GM12892 (cell line): ENCODE measurements at regions not wholly inside any gene's neighbourhood (a gene's known extent, or its start where the extent isn't known, plus 50 kb on each side); places are given as distances from the start of the nearest gene placed in this dataset.
"Not testable (repeated sequence)": the region's sequence is repeated elsewhere in the genome, so short reads cannot be mapped to it uniquely, and the experiment has no call there.

Experiments used
- DNase-seq: peaks from one replicate; pipeline ENCODE4 v3.0.0; 2011; ENCODE audit not compliant: insufficient read length
- FAIRE-seq: peaks from 2 replicates; lab custom pipeline; 2011; peaks lifted over from hg19 to GRCh38; lab: Jason Lieb, UNC
- POLR2A ChIP-seq: IDR thresholded peaks from 2 replicates; pipeline ENCODE4 v1.6.1; 2011; ENCODE audit warnings: low read depth, low read length, control low read depth
- POLR2AphosphoS5 ChIP-seq: IDR thresholded peaks from 2 replicates; pipeline ENCODE4 v1.6.1; 2011; ENCODE audit warnings: low read depth, low read length, control low read depth
- TAF1 ChIP-seq: IDR thresholded peaks from 2 replicates; pipeline ENCODE4 v1.6.1; 2011; ENCODE audit warnings: low read depth, mild to moderate bottlenecking, control low read depth, low read length, borderline replicate concordance

DNA sequence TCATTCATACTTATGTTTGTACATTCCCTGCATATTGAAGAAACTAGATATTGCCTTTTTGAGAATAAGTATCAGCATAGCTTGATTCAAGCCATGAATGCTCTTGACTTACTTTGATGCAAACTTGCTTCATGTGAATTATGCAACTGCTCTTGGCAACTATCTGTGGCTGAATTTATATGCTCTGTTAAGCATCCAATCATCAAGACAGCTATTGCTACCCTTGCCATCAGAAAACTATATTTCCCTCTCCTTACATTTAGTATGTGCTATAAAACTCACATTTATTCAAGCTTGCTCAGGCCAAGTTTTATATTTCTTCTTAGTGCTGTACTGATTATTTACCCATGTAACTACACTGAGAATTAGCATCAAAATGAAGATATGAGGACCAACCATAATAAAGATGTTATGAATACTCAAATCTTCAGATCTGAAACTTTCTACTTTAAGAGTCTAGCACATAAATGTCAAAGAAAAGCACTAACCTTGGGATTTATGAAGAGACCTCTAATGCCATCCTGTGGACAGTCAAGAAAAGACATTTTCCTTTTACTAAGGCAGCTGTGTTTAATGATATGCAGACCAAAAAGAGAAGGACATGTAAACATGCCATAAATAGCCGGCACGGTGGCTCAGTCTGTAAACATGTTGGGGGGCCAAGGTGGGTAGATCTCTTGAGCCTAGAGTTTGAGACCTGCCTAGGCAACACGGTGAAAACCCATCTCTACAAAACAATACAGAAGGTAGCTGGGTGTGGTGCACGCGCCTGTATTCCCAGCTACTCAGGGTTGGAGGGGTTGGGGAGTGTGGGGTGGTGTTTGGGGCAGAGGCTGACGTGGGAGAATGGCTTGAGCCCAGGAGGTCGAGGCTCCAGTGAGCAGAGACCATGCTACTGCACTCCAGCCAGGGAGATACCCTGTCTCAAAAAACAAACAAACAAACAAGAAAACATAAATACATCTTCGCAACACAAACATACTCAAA, 267.0 kb upstream of the TYRP1 start:
- no peak for TF ChIP-seq POLR2A
- DNase-seq = no peak
- FAIRE-seq = no peak

DNA sequence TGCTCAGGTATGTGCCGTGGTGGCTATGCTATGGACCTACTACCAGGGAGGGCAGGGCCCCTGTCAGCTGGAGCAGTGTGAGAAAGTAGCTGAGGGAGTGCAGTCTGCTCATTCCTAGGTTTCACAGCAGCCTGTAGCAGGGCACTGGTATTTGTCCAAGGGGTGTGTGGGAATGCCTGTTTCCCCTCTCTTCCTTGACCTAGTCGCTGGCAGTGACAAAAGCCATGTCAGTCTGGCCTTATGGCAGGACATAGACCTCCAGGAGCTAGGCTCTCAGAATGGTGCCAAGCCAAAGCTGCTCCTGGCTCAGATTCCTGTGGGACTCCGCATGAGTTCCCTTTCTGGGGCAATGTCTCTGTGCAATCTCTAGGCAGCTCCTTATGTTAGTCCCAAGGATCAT, 253.9 kb upstream of the TYRP1 start:
- no peak for TF ChIP-seq POLR2AphosphoS5
- no peak for TF ChIP-seq TAF1
- no peak for TF ChIP-seq POLR2A
- no peak for FAIRE-seq
- no peak for DNase-seq

DNA sequence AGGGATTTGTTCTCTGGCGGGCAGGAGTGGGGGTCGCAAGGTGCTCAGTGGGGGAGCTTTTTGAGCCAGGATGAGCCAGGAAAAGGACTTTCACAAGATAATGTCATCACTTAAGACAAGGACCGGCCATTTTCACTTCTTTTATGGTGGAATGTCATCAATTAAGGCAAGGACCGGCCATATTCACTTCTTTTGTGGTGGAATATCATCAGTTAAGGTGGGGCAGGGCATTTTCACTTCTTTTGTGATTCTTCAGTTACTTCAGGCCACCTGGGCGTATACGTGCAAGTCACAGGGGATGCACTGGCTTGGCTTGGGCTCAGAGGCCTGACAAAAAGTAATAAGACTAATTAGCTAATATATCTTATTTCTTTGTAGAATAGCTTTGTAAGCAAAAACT, 252.1 kb upstream of the TYRP1 start:
- DNase-seq, FAIRE-seq: not testable (repeated sequence)

DNA sequence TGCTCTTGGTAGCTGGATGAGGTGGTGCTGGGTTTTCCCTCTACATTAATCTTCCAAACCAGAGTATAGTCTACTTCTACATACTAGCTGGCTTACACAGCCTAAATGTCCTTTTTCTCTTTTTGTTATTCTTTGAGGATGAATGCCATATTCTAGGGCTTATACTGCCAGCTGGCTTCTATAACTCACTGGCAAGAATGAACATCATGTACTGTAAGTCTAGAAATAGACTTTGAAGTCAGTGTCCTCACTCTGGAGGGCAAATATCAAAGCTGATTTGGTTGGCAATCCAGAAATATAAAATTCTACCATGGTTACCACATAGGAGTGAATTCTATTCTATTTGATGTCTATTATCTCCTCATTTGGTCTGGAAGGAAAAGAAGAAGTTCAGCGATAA, 251.7 kb upstream of the TYRP1 start:
- no peak for FAIRE-seq
- TF ChIP-seq TAF1 = no peak
- no peak for TF ChIP-seq POLR2A
- no peak for TF ChIP-seq POLR2AphosphoS5
- no peak for DNase-seq

DNA sequence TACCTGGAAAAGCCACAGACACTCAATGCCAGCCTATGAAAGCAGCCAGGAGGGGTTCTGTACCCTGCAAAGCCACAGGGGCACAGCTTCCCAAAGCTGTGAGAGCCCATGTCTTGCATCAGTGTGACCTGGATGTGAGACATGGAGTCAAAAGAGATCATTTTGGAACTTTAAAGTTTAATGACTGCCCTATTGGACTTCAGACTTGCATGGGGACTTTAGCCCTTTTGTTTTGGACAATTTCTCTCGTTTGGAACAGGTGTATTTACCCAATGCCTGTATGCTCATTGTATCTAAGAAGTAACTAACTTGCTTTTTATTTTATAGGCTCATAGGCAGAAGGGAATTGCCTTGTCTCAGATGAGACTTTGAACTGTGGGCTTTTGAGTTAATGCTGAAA, 244.9 kb upstream of the TYRP1 start:
- TF ChIP-seq POLR2A (no peak), TAF1 (no peak), POLR2AphosphoS5 (no peak)
- DNase-seq (no peak), FAIRE-seq (no peak)

DNA sequence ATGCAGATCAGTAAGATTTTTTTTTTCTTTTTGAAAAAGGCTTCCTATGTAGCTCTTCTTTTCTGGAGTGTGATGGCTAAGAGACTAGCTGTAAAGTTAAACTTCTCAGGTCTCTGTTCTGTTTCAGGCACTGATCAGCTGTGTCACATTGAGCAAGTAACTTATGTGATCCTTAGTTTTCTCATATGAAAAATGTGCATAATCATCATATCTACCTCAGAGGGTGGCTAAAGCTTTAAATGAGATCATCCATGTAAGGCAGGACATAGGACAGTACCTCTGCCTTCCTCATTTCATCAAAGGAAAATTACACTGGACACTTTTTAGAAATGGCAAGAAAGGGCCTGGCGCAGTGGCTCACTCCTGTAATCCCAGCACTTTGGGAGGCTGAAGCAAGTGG, 235.9 kb upstream of the TYRP1 start:
- FAIRE-seq (no peak), DNase-seq (no peak)
- TF ChIP-seq POLR2AphosphoS5 = no peak
- no peak for TF ChIP-seq TAF1
- TF ChIP-seq POLR2A = no peak

DNA sequence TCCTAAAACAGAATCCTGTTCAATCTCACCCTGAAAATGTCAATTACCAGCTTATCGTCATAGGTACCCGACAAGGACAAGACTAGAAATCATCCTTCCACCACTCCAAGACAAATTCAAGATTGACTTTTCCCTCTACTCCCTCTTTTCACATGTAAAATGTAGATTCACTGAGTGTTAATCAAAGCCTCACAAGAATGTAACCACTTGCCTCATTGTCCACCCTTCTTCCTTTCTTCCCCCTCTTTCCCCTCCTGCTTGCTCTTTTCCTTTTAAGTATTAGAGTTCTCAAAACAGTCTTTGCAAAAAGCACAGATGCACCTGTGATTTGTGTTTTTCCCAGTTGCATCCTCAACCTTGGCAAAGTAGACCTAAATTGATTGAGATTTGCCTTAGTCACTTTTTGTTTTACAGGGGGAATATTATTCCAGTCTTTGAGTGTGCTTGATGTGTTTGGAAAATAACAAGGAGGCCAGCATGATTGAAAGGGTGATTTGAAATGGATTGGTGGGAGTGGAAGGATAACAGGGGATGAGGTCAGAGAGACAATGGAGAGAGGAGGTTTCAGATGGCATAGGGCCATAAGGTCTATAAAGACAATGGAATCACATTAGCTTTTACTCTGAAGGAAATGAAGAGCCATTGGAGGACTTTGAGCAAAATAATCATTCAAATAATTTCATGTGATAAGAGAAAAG, 231.3 kb upstream of the TYRP1 start:
- TF ChIP-seq TAF1 = no peak
- DNase-seq (no peak), FAIRE-seq (no peak)

DNA sequence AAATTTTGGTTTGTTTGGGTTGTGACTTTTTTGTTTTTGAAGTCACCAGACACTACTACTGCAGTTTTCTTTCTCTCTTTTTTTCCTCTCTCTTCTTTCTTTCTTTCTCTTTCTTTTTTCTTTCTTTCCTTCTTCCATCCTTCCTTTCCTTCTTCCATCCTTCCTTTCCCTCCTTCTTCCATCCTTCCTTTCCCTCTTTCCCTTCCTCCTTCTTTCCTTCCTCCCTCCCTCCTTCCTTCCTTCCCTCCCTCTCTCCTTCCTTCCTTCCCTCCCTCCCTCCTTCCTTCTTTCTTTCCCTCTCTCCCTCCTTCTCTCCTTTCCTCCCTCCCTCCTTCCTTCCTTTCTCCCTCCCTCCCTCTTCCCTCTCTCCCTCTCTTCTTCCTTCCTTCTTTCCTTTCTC, 230.3 kb upstream of the TYRP1 start:
- DNase-seq = no peak
- TF ChIP-seq POLR2A (no peak), TAF1 (no peak), POLR2AphosphoS5 (no peak)
- FAIRE-seq = no peak

DNA sequence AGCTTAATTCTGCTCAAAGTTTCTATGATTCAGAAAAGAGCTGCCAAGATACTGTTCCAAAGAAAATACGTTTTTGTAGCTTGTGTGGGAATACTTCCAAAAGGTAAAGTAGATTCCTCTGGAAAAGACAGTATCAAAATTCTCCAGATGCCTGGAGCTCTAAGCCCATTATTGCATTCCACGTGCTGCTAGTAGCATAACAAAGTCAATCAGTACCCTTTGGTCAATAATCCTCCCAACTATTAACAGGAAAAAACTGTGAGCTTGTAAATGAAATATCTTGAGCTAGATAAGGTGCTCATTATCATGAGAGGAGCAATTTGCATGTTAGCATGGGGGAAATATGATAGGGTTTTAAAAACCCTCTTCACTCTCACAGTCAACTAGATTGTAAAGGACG, 229.5 kb upstream of the TYRP1 start:
- TF ChIP-seq TAF1 (no peak), POLR2A (no peak), POLR2AphosphoS5 (no peak)
- DNase-seq = no peak
- no peak for FAIRE-seq

DNA sequence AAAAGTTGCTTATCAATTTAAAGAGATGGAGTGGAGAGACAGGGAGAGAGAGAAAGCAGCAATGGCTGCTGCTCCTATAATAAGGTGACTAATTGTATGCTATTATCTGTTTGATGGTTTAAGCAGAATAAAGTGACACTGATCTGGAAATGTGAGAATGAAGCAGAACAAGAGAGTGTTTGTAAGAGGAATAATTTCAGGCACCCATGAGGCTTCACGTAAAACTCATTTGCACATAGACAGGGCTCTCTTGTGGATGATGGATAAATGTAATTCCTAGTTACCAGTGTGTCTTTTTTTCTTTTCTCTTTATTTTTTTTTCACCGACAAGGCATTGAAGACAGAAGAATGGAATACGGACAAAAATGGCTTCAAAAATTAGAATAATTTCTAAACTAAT, 228.8 kb upstream of the TYRP1 start:
- DNase-seq = no peak
- TF ChIP-seq POLR2A = no peak
- TF ChIP-seq POLR2AphosphoS5 = no peak
- no peak for FAIRE-seq

DNA sequence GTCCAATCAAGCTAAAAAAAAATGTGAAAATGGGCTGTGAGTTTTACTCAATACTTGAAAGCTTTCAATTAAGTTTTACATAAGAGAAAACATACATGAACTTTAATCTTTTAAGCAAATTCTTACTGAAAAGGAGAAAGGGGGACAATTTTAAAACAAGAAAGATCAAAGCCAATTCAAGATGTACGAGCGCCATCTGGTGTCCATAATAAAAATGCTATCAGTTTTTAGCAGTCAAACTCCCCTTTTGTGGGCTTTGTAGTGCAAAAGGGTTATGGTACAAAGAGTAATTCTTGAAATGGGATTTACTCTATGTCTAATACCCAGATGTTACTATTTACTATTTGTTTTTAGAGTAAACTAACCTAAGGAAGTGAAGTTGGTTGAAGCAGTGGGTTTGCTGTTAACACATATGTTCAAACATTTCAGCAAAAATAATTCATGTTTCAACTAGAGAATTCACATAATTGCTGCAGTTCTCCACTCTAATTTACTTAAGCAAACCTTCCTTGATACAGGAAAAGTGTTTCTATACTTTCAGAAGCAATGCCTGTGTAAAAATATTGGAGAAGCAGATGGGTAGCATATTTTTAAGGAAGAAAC, 228.2 kb upstream of the TYRP1 start:
- FAIRE-seq = no peak
- no peak for DNase-seq
- no peak for TF ChIP-seq POLR2AphosphoS5
- no peak for TF ChIP-seq TAF1
- TF ChIP-seq POLR2A = no peak

DNA sequence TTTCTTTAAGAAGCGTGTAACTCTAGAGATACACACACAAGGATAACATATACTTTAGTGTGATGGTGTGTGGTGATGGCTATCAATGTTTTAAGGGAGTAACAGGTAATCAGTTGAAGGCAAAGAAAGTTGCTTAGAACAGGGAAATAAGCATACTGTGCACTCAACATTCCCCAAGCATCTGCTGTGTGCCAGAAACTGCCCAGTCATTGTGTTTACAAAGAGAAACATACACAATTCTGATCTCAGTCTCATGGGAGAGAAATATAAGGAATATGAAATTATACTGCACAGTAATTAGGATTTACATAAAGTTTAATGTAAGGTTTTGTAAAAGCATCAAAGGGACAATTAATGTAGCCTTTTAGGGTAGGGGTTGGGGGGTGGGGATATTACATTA, 224.1 kb upstream of the TYRP1 start:
- no peak for DNase-seq
- TF ChIP-seq TAF1 (no peak), POLR2A (no peak), POLR2AphosphoS5 (no peak)
- FAIRE-seq = no peak
